T-helper 22 cell (primary cell): ENCODE measurements at regions not wholly inside any gene's neighbourhood (a gene's known extent, or its start where the extent isn't known, plus 50 kb on each side); places are given as distances from the start of the nearest gene placed in this dataset.
A peak's percentile ranks its signal among the peaks of the same experiment; 100 is the strongest.
"Not testable (repeated sequence)": the region's sequence is repeated elsewhere in the genome, so short reads cannot be mapped to it uniquely, and the experiment has no call there.

Experiments used
- DNase-seq: peaks from one replicate; pipeline ENCODE4 v3.0.0-alpha.2; 2020; ENCODE audit warnings: low read depth

DNA sequence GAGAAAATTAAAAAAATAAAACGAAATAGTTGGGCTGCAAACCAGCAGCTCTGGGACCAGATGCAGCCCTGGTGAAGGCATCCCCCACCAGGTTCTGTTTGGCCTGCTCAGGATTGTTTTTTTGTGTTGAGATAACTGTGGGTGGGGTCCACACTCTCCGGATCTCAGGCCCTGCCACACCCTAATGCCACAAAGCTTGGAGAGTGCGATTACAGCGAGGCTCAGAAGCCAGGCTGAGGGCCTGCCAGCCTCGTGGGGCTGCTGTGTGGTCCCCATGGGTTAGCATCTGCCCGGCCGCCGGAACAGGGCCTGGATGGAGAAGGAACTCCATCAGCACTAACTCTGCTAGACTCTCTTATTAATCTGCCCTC, 290.8 kb upstream of the PLGLB2 start:
- not testable (repeated sequence) for DNase-seq

DNA sequence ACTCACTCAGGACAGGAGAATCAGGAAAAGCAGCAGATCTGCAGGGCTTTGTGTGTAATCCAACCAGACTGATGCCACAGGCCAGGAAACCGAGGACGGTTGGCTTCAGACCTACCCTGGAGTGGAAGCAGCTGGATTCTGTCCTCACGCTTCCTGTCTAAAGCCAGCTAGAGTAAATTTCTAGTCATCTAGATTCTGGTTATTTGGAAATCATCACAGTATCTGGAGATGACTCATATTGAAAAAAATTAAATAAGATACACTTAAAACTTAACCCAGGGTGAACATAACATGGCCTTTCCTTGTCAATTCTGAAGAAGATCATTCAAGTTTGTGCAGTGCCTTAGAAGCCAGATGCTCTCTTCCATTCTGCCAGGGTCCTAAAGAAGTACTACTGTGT, 288.9 kb upstream of the PLGLB2 start:
- DNase-seq, result not testable (repeated sequence)

DNA sequence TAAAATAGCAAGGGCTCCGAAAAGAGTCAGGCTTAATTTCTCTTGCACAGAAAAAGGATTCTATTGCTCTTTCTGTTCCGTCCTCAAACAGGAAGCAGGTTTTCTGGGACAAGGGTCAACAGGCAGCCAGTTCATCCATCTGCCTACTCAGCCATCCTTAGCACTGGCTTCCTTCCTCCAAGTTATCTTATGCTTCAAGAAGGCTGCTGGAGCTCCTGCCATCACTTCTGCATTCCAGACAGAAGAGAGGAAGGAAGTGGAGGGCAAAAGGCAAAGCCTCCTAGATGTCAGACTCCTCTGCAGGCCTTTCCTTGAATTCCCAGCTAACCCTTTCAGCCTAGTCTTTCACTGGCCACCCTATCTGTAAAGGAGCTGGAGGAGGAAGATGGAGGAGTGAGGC, 287.8 kb upstream of the PLGLB2 start:
- DNase-seq, result not testable (repeated sequence)

DNA sequence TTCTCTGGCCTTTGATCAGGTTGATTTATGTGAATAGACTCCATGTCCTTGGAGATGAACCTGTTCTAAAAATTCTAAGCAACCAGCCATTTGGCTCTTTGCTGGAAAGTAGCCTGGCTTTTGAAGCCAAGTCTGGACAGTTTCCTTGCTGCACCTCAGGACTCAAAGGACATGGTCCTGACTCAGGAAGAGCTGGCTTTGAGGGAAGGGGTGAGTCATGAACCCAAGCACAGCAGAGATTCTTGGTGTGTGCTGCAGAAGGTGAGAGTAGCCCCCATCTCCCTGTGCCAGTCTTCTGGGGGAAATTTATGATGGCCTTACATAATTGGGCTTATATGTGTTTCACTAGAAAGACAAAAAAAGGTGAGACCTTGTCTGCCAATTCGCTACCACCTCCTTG, 287.2 kb upstream of the PLGLB2 start:
- not testable (repeated sequence) for DNase-seq

DNA sequence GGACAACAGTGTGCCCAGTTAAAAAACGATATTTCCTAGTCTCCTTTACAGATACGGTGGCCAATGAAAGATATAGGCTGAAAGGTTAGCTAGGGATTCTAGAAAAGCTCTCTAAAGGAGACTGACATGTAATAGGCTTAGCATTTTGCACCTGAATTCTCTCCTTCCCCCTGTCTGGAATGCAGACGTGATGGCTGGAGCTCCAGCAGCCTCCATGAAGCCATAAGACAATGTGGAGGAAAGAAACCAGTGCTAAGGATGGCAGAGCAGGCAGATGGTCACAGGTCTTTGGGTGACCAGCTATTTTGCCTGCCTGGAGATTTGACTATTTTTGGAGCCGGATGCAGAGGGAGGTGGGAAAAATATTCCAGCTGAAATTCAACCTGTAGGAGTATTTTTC, 286.2 kb upstream of the PLGLB2 start:
- DNase-seq, result not testable (repeated sequence)

DNA sequence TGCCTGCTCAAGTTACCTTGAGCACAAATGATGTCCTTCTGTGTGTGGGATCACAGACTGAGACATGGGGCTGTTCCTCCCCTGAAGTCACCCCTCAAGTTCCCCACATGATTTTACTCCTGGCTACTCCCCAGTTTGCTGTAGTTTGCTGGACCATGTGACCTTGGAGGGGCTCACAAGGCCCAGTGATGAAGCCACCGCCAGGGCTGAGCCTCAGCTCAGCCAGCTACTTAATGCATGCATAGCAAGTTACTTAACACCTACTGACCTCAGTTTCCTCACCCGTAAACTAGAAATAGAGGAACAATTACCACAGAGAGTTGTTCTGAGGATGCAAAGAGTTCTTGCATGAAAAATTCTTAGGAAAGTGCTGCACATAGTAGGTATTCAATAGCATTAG, 283.7 kb upstream of the PLGLB2 start:
- DNase-seq, result not testable (repeated sequence)

DNA sequence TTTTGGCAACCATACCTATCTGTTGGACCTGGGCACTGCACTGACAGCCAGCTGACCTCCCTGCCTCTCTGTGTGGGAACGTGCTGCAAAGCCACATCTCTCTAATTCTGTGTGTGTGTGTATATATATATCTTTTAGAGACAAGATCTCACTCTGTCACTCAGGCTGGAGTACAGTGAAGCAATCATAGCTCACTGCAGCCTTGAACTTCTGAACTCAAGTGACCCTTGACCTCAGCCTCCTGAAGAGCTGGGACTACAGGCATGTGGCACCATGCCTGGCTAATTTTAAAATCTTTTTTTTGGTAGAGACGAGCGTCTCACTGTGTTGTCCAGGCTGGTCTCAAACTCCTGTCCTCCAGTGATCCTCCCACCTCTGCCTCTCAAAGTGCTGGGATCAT, 282.2 kb upstream of the PLGLB2 start:
- DNase-seq, result not testable (repeated sequence)

DNA sequence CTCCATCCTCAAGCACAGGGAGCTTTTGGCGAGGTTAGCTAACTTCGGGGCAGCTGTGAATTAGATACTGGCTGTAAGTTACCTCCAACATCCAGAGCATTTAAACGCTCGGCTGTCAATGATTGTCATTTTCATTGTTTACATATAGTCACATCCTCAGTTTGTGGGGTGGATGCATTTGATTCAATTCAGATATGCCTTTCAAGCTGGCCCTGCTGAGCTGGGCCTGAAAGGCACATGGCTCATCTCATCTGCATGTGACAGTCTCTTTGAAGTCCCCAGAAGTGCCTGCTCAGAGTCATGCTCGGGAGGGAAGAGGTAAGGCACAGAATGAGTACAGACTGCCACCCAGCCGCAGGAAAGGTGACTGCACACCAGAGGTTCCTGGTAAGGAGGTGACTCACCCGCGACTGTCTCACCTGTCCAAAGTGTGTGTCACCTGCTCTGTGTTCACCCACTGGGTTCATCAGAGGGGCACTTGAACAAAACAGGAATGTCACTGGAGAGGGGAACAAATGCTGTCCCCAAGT, 281.2 kb upstream of the PLGLB2 start:
- peak; percentile 73 for DNase-seq

DNA sequence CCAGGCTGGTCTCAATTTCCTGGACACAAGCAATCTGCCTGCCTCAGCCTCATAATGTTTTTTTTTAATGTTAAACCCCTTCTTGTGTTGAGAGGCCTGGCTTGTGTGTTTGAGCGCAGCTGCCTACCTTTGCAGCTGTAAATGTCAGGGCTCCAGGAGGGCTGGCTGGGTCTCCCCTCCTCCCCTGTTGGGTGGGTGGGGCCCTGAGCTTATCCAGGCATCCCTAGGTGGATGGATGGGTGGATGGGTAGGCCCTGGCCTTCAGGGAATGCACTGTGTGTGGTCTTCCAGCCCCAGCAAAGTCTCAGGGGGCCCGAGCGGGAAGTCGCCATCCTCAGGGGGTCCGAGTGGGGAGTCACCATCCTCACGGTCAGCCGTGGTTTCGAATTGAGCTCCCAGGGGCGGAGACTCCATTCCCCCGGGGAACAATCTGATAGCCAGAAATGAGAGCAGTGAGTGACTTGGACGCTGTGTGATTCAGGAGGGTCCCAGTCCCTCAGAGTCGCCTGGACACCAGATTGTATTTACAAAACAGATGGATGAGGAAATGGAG, 279.4 kb upstream of the PLGLB2 start:
- DNase-seq, result not testable (repeated sequence)

DNA sequence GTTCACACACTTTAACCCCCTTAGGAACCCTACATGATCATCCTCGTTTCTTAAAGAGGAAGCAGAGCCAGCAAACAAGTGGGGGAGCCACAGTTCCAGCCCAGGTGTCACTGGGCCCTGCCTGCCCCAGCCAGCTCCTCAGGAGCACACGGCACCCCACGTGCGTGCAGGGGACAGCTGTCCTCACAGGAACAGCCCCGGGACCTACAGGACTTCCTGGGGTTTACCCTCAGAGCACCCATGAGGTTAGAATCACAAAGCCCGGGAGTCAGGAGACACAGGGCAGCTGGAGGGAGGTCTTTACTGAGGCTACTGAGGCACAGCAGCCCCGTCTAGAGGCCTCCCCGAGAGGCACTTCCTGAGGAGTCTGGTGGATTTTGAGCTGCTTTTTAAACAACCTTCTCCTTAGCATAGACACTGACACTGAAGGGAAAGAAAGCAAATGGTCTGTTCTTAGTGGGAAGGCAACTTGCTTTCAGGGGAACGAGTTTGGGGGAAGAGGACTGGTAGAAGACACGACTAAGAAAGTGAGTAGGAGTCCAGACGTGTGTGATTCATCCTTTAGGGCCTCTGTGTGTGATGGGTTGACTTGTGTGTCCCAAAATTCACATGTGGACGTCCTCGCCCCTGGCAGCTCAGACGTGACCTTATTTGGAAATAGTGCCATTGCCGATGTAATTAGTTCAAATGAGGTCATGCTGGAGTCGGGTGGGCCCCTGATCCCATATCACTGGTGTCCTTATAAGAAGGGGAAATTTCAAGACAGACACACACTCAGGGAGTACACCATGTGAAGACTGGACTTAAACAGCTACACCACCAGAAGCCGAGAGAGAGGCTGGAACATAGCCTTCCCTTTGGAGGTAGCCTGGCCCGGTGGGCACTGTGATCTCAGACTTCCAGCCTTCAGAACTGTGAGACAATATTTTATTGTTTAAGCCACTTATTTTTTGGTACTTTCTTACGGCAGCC, 278.4 kb upstream of the PLGLB2 start:
- DNase-seq, result not testable (repeated sequence)

DNA sequence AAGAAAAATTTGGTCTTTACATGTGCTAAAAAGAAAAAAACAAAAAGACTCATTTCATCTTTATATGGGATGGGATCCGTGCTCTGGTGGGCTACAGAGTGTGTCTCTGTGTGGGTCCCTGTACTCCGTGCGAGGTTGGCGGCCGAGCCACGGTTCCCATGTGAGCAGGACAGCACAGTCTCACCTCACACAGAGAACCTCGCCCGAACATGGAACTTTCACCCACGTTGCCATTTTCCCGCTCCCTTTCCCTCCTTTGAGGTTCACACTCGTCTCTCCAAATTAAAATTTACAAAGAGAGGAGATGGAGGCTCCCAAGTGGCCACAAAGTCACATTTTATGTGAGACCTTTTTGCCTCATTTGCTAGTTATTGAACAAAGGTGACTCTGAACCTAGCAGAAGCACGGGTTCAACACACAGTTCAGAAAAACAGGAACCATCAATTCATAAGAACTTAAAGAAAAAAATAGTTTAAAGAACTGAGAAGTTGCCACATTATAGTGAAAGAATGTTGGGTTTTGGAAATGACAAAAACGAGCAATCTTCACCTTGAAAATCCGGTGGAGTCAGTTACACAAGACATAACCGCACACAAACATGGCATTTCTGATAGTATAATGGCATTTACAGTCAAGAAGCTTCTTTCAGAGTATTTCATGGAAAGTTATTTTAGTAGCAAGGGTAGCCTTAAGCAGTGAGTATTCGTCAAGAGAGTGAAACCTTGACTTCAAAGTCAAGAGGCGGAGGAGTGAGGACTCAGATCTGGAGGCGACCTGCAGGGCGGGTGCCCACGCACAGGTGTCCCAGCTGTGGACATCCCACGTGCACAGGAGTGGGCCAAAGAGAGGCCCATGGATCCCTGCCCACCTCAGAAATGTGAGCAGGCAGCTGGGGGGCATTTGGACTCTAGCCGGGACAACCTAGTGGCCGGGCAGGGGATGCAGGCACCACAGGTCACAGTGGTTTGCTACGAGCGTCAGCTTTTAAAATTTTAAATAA, 277.2 kb upstream of the PLGLB2 start:
- DNase-seq, result not testable (repeated sequence)

DNA sequence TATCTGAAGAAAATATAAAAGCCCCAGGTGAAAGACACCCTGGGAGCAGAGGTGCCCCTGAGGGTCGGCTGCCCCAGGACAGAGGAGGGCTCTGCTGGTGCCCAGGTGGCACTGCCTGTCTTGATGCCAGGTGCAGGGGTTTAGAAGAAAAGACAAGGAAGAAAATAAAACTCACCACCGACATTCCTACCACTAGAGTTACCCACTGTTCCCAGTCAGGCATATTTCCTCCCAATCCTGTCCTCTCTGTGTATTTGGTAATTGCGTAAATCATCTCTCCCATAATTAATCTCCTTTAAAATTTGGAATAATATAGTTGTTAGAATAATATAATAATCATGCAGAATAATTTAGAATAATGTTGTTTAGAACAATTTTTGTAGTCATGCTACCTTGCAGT, 276.4 kb upstream of the PLGLB2 start:
- DNase-seq, result not testable (repeated sequence)

DNA sequence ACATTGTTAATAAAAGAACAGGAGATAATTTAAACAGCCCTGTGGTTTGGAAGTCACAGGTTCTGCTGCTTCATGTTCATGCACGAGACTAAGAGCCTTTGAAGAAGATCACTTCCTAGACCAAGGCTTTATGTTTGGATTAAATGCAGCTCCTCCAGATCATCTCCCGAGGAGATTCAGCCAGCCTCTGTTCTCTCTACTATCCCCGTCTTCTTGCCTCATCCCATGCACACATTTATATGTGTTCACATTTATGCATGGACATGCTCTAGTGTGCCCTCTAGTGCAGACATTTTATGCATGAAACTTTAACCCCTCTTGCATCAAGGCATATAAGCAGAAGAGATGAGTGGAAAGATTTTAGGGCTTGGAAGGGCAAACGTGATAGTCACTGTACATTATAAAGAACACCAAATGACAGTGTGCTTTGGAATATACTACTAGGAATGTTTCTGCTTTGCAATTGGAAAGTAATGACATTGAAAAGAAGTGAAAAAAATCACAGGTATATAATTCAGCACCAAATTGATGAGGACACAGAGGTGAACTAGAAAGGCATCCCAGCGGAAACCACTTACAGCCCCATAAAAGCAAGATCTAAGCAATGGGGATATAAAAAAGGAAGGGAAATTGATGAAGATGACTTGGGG, 271.5 kb upstream of the PLGLB2 start:
- not testable (repeated sequence) for DNase-seq

DNA sequence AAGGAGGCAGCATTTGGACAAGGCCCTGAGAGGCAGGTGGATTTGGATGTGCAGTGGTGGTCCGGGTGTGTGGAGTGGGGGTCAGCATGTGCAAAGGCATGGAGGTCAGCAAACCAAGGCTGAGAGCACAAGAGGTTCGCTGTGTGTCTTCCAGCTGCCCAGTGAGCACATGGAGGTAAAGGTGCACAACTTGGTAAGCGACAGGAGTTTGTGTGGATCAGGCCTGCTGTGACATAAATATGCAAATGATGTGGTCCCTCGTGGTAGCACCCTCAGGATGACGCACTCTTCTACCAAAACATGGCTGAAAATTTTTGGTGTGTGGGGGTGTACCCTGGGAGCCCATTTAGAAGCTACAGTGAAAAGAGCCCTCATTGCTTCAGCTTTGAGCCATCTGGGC, 271.0 kb upstream of the PLGLB2 start:
- peak; percentile 29 for DNase-seq

DNA sequence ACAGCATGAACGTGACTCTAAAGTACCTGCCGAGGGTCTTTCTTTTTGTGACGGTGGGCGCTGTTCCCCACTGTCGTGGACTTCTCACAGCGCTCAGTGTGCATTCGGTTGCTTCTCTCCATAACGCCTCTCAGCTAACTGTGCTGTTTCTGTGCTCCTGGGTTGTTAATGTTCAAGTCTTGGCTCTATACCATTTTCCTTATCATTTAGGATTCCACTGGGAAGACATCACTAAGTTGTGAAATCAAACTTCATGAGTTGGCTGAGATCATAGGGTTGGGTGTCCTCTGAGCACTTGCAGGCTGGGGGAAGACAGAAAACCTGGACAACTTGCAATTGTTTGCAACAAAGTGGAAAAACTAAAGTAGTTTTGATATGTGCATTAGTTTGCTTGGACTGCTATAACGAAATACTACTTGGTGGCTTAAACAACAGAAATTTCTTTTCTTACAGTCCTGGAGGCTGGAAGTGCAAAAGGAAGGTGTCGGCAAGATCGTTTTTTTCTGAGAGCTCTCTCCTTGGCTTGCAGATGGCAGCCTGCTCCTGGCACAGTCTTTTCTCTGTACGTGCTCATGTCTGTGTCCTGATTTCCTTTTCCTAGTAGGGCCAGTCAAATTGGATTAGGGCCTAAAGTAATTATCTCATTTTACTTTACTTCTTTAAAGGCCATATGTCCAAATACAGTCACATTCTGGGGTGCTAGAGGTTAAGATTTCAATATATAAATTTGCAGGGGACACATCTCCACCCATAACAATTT, 270.0 kb upstream of the PLGLB2 start:
- DNase-seq, result not testable (repeated sequence)

DNA sequence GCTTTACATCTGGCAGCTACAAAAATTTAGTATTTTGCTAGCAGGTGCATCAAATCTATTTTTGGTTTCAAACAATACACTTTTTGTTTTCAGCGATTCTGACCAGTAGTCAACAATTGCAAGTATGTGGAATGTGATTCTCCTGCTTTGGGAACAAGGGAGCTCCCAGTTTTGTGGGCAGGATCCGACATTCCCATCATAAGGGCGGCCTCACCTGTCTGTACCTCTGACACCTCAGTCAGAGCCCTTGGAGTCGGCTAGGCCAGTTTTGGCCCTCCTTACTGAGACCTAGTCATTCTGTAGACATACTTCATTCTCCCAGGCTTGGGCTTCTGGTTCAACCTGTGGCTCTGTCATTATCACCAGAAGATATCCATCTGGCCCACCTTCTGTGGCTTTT, 269.0 kb upstream of the PLGLB2 start:
- not testable (repeated sequence) for DNase-seq

DNA sequence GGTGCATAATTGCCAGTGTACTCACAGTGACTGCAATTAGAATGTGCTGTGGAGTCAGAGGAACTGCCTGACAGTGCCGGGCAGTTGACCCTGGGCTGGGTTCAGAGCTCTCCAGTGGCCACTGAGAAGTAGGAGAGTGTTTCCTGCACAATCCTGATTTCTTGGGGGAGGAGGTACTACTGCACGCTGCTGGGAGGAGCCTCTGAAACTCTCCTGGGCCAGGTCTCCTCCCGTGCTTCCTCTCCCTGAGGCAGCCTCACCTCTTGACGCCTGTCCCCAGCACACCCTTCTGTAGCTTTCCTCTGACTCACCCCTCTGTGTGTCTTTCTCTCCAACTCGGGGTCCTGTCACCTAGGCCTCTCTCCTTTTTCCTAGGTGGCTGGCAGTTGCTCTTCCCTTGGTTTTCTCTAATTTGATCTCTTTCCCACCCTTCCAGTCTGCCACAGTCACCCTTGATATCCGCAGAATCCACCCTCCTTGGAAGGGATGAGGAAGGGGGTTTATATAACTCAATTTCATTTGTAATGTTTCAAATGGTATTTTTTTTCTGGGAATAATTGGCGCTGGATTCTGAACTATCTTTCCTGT, 264.7 kb upstream of the PLGLB2 start:
- not testable (repeated sequence) for DNase-seq

DNA sequence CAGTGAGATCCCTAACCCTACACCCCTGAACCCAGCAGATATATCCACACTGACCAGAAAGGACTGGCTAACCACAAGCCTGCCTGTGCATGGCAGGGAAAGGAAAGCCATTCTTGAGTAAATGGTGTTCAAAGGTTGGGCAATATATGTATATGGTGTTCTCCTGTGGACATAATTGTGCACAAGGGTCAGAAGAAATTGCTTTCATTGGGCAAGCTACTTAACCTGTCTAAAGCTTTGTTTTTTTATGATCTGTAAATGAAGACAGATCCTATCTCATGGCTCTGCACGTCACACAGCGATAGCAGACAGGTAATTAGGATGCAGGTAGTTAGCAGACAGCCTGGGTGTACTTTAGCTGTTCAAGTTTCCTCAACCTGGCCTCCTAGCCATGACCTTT, 263.5 kb upstream of the PLGLB2 start:
- DNase-seq, result not testable (repeated sequence)

DNA sequence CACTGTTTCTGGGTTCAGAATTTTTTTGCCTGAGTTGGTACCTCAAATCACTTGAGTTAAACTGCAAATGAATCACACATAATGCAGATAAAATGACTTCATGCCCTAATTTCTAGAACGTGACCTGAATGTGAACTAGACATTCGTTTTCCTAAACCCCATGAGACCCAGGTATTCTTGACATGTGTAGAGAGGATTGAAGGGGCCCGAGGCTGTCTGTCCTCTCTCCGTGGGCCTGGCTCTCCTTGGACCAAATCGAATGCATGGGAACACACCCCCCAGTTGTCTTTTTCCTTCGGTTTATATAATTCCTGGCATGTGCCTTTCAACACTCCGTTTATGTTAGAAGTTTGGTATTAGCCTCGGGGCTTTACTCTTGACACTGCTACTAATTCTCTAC, 262.4 kb upstream of the PLGLB2 start:
- not testable (repeated sequence) for DNase-seq

DNA sequence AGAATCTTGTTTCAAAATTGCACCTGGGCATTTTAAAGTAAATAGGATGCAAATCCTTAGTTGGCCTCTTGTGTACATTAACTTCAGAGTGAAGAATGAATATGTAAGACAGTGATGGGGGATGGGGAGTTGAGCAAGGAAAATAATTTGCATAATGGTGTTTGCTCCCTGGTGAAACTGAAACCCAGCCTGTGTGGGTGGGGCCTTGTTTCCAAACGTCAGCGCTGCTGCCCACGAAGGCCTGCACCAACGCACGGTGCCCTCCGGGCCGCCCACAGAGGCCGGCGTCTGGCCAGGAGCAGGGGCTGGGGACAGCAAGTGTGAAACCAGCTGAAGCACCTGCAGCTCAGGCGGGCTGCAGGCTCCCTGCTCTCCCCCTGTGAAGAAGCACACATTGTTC, 262.0 kb upstream of the PLGLB2 start:
- DNase-seq, result not testable (repeated sequence)
